NCI-H2227 (cell line): ENCODE measurements at regions not wholly inside any gene's neighbourhood (a gene's known extent, or its start where the extent isn't known, plus 50 kb on each side); places are given as distances from the start of the nearest gene placed in this dataset.

Experiments used
- DNase-seq: peaks from one replicate; lab custom pipeline; 2025; ENCODE audit not compliant: unreplicated experiment; lab: John Stamatoyannopoulos, UW

GRCh38 chr1:116262207-116262994, 110.6 kb upstream of the ATP1A1 start:
- no peak for DNase-seq

GRCh38 chr1:116262995-116263385, 110.1 kb upstream of the ATP1A1 start:
- DNase-seq, result no peak

- no peak for DNase-seq
These were observed 106.8 kb upstream of the ATP1A1 start for GRCh38 chr1:116265931-116266863.

GRCh38 chr1:116266864-116267212, 106.2 kb upstream of the ATP1A1 start:
- no peak for DNase-seq

GRCh38 chr1:116268211-116268610, 104.8 kb upstream of the ATP1A1 start:
- DNase-seq, result no peak

GRCh38 chr1:116270316-116271057, 102.6 kb upstream of the ATP1A1 start:
- no peak for DNase-seq

- DNase-seq, result no peak
These were observed 99.8 kb upstream of the ATP1A1 start for GRCh38 chr1:116273042-116273783.

- no peak for DNase-seq
These were observed 96.5 kb upstream of the ATP1A1 start for GRCh38 chr1:116276532-116276931.

- no peak for DNase-seq
These were observed 95.1 kb upstream of the ATP1A1 start for GRCh38 chr1:116277840-116278540.

- DNase-seq, result no peak
These were observed 94.5 kb upstream of the ATP1A1 start for GRCh38 chr1:116278541-116278866.

GRCh38 chr1:116279715-116280114, 93.3 kb upstream of the ATP1A1 start:
- DNase-seq, result no peak

- peak; percentile 25 for DNase-seq
These were observed 88.1 kb upstream of the ATP1A1 start for GRCh38 chr1:116284819-116285390.

GRCh38 chr1:116286541-116286971, 86.5 kb upstream of the ATP1A1 start:
- DNase-seq, result no peak

- no peak for DNase-seq
These were observed 85.5 kb upstream of the ATP1A1 start for GRCh38 chr1:116287341-116288200.

GRCh38 chr1:116288201-116288598, 84.8 kb upstream of the ATP1A1 start:
- no peak for DNase-seq

GRCh38 chr1:116289193-116289592, 83.9 kb upstream of the ATP1A1 start:
- DNase-seq, result no peak

- DNase-seq, result no peak
These were observed 82.8 kb upstream of the ATP1A1 start for GRCh38 chr1:116290085-116290705.

- no peak for DNase-seq
These were observed 82.0 kb upstream of the ATP1A1 start for GRCh38 chr1:116291024-116291423.
